Body of pancreas (tissue), 4 donors: ENCODE measurements at regions not wholly inside any gene's neighbourhood (a gene's known extent, or its start where the extent isn't known, plus 50 kb on each side); places are given as distances from the start of the nearest gene placed in this dataset.

ENCODE experiments used
- ATAC-seq: fragments of 150-250 bp; one replicate; pipeline ENCODE4 v1.9.1; 2016
- DNase-seq, 4 donors: peaks; one replicate each; pipeline ENCODE4 v3.0.0-alpha.2; 2019
- H3K27ac ChIP-seq, 4 donors: fragments of 200-600 bp; sonication (generic); 1 replicate in 3 of 4; 2 replicates in 1 of 4; pipeline versions ENCODE4 v1.5.1 to v1.6.1; 2016 to 2019; ENCODE audit warnings: mild to moderate bottlenecking in 1 of 4, mixed read lengths in 1 of 4, moderate library complexity in 1 of 4
- H3K27me3 ChIP-seq, 2 donors: fragments of 200-600 bp; sonication (generic); one replicate each; pipeline ENCODE4 v1.6.0; 2016; ENCODE audit warnings: mild to moderate bottlenecking in 1 of 2
- H3K36me3 ChIP-seq, 2 donors: fragments of 200-600 bp; sonication (generic); replicated peaks in 1 of 2; 2 replicates each; pipeline ENCODE4 v1.5.1; 2016; ENCODE audit warnings: low read depth in 2 of 2; ENCODE audit not compliant: insufficient read depth in 1 of 2
- H3K4me1 ChIP-seq: fragments of 200-600 bp; sonication (generic); one replicate; pipeline ENCODE4 v1.6.0; 2016
- H3K4me3 ChIP-seq, 2 donors: fragments of 200-600 bp; sonication (generic); 1 replicate in 1 of 2; 2 replicates in 1 of 2; pipeline ENCODE4 v1.5.1; 2016 to 2019
- H3K9me3 ChIP-seq, 3 donors: fragments of 200-600 bp; sonication (generic); 1 replicate in 2 of 3; 2 replicates in 1 of 3; pipeline ENCODE4 v1.5.1; 2016
- POLR2A ChIP-seq, 3 donors: fragments of 450-650 bp; IDR thresholded peaks; one replicate each; pipeline ENCODE4 v1.6.1; 2016; ENCODE audit warnings: antibody characterized with exemption in 3 of 3, mild to moderate bottlenecking in 2 of 3
- WGBS, 2 donors: methylation state at CpG; one replicate each; pipeline ENCODE4 v1.1.5; 2017; 5-methylcytosine and 5-hydroxymethylcytosine counted together
- intact Hi-C: fragments of 100-400 bp; cut with DNase I; formaldehyde crosslinking; loops from one replicate; pipeline ENCODE4 v1.15.1; 2023
- TF ChIP-seq, protein P1 (sequence below), 7 experiments: fragments of 450-650 bp in 4 of 7; fragments of 200-600 bp in 3 of 7; sonication (generic) in 3 of 7; IDR thresholded peaks; one replicate each; pipeline ENCODE4 v1.5.1; 2016 to 2019; ENCODE audit warnings: antibody characterized with exemption in 7 of 7

DNA sequence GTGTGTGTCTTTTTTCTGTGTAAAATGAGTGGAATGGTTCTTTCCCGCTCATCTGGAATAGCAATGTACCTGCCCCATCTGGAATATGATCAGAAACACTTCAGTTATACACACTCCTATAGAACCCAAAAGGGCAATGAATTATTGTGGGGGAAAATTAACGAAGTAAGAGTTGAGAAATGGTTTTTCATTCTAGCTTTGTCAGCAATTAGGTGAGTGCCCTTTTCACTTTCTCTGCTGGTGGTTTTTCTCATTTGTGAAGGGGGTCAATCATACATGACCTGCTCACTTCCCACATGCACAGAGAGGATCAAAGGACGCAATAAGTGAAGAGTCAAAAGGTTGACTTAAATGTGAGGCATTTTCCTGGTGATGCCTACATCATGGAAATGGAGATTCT is 168.0 kb downstream of the HS3ST3B1 start:
- 66 to 73% methylated on average over 3 of the region's 3 CpGs for WGBS, 2 donors
- Histone ChIP-seq H3K4me3 (no peak overlapping the region), H3K27ac (no peak overlapping the region), H3K4me1 (no peaks in the 10 kb centered on the region), H3K36me3 (no peaks in the 10 kb centered on the region), H3K9me3 (no peaks in the 10 kb centered on the region), H3K27me3 (no peaks in the 10 kb centered on the region)
- ATAC-seq (no peak), DNase-seq (no peak)
- intact Hi-C loops = no loop called here
- TF ChIP-seq, protein P1, sequence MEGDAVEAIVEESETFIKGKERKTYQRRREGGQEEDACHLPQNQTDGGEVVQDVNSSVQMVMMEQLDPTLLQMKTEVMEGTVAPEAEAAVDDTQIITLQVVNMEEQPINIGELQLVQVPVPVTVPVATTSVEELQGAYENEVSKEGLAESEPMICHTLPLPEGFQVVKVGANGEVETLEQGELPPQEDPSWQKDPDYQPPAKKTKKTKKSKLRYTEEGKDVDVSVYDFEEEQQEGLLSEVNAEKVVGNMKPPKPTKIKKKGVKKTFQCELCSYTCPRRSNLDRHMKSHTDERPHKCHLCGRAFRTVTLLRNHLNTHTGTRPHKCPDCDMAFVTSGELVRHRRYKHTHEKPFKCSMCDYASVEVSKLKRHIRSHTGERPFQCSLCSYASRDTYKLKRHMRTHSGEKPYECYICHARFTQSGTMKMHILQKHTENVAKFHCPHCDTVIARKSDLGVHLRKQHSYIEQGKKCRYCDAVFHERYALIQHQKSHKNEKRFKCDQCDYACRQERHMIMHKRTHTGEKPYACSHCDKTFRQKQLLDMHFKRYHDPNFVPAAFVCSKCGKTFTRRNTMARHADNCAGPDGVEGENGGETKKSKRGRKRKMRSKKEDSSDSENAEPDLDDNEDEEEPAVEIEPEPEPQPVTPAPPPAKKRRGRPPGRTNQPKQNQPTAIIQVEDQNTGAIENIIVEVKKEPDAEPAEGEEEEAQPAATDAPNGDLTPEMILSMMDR (IDR thresholded peaks at IDR 0.05) = no peak
- TF ChIP-seq POLR2A (IDR thresholded peaks at IDR 0.05) = no peak

DNA sequence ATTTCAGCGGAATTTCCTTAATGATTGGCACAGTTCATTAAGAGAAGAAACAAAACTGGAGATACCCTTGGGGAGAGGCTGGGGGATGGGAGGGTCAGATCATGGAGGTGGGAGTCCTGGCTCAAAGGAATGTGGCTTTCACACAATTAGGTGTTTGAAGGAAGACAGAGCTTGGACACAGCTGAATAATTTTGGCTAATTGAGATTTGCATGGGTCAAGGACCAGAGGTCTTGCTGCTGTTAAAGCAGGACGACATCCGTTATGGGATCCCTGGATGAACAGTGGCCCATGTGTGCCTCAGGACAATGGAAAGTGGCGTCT is 160.3 kb downstream of the HS3ST3B1 start:
- TF ChIP-seq POLR2A (IDR thresholded peaks at IDR 0.05) = no peak
- TF ChIP-seq, protein P1 (IDR thresholded peaks at IDR 0.05) = no peak
- no peak for DNase-seq
- 54 to 60% methylated on average over 4 of the region's 4 CpGs for WGBS, 2 donors
- ATAC-seq = no peak
- Histone ChIP-seq H3K9me3 (no peaks in the 10 kb centered on the region), H3K4me3 (no peak overlapping the region), H3K27ac (no peak overlapping the region), H3K36me3 (no peaks in the 10 kb centered on the region), H3K4me1 (no peaks in the 10 kb centered on the region), H3K27me3 (no peaks in the 10 kb centered on the region)
- intact Hi-C loops = no loop called here

DNA sequence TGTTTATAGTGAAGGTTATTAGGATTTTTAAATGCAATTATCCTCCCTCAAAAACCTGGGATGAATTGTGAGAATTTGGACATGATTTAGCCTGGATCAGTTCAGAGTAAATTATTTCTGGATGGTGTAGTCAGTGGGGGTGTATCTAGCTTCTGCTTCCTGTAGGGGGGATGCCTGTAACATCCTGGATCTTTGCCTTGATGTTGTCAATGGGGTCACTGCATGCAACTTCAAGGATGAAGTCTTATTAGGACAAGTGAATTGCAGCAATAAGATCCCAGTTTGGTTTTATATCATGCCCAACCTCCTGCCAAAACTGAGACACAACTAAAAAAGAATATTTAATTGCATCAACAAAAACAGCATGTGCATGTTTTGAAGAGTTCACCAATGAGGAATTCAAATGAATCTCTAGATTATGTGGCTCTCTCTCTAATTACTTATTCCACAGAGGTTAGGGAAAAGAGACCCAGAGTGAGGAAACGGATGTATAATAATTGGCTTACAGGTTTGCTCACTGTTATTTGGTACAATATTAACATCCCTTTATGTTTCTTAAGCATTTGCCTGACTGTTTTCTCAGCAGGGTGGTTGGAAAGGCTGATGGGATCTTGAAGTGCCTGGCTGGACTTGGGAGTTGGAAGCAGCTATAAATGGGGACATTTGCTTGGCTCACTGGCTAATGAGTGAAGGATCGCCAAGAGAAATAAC is 159.8 kb downstream of the HS3ST3B1 start:
- no peak for ATAC-seq
- Histone ChIP-seq H3K9me3 (no peaks in the 10 kb centered on the region), H3K4me1 (no peaks in the 10 kb centered on the region), H3K27me3 (no peaks in the 10 kb centered on the region), H3K4me3 (no peak overlapping the region), H3K36me3 (no peaks in the 10 kb centered on the region), H3K27ac (no peak overlapping the region)
- WGBS, 2 donors = 44 to 45% methylated on average over 2 of the region's 2 CpGs
- intact Hi-C loops = no loop called here
- no peak for DNase-seq
- no peak for TF ChIP-seq POLR2A (IDR thresholded peaks at IDR 0.05)
- TF ChIP-seq, protein P1 (IDR thresholded peaks at IDR 0.05) = no peak

DNA sequence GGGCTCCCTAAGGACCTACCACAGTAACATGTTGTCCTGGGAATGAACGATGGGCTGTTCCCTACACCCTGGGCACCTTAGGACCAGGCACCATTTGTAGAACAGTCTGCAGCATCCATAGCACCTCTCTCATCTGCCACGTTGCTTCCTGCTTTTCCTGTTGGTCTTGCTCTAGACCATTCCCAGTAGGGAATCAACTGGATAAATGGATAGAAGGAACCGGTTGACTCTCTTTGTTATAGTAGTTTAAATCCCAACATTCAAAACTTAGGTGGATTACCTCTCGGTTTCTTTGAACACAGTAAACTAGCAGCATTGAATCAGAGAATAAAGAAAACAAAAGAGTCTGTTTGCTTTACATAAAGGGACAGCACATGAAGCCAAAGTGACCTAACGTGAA is 159.1 kb downstream of the HS3ST3B1 start:
- WGBS, 2 donors = 42 to 50% methylated on average over 5 of the region's 5 CpGs
- H3K9me3 ChIP-seq = no peaks in the 10 kb centered on the region
- H3K4me1 ChIP-seq = no peaks in the 10 kb centered on the region
- H3K4me3 ChIP-seq = no peak overlapping the region
- DNase-seq (no peak), ATAC-seq (no peak)
- no peak for TF ChIP-seq POLR2A (IDR thresholded peaks at IDR 0.05)
- TF ChIP-seq, protein P1 (IDR thresholded peaks at IDR 0.05) = no peak
- H3K36me3 ChIP-seq = no peaks in the 10 kb centered on the region
- intact Hi-C loops = no loop called here
- H3K27me3 ChIP-seq = no peaks in the 10 kb centered on the region
- no peak overlapping the region for H3K27ac ChIP-seq

DNA sequence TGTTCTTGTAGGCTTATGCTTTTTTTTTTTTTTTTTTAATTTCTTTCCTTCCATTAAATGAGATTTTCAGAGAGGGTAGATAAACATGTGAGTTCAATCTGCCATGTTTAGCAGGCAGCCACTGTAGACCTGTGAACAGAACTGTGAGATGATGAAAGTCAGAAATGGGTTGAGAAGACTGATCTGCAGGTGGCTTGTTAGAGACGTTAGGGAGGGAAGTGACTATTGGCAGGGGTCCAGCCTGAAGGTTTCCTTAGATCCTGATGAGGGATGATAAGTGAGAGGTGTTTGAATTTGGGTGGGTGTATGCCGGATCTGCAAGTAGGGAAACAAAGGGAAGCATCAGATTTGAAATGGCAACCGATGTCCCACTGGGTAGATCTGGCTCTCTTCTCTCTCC is 157.8 kb downstream of the HS3ST3B1 start:
- Histone ChIP-seq H3K4me3 (no peak overlapping the region), H3K36me3 (no peaks in the 10 kb centered on the region), H3K4me1 (no peaks in the 10 kb centered on the region), H3K9me3 (no peaks in the 10 kb centered on the region), H3K27ac (no peak overlapping the region), H3K27me3 (no peaks in the 10 kb centered on the region)
- intact Hi-C loops = no loop called here
- ATAC-seq = no peak
- TF ChIP-seq, protein P1 (IDR thresholded peaks at IDR 0.05) = no peak
- no peak for TF ChIP-seq POLR2A (IDR thresholded peaks at IDR 0.05)
- no peak for DNase-seq
- WGBS, 2 donors = 23 to 36% methylated on average over 3 of the region's 3 CpGs
